ENCODE measurements at regions not wholly inside any gene's neighbourhood (a gene's known extent, or its start where the extent isn't known, plus 50 kb on each side); places are given as distances from the start of the nearest gene placed in this dataset.

DNA sequence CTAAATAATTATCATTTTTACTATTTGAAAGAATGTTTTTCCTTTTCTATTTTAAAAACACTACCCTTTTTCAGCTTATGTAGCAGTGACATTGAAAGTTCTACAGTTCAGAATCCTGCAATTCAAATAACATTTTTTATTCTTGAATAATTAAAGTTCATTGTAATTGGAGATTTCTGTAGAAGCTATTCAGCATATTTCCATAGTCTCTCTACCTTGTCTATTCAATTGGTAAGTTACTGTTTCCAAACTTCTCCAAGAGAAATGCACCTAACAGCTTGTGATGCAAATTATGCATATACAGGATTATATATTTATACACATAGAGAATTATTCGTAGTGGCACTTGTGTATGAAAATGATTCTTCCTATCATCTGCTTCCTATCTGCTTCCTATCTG is 149.7 kb upstream of the ARRDC3 start:
- no peak for ATAC-seq
- Histone ChIP-seq H3K27me3 (no peaks in the 10 kb centered on the region), H3K4me1 (no peaks in the 10 kb centered on the region), H3K27ac (no peak overlapping the region), H3K4me3 (no peak overlapping the region), H3K36me3 (no peaks in the 10 kb centered on the region), H3K9me3 (no peaks in the 10 kb centered on the region)
- TF ChIP-seq EP300 (IDR thresholded peaks at IDR 0.05) (no peak), CTCF (IDR thresholded peaks at IDR 0.05) (no peak), POLR2AphosphoS5 (IDR thresholded peaks at IDR 0.05) (no peak), POLR2A (IDR thresholded peaks at IDR 0.05) (no peak)
- 78 to 87% methylated on average over 1 of the region's 1 CpG for WGBS, 2 donors (ENCODE audit: low coverage in 1 of 2)

GRCh38 chr5:91532281-91532680 is 149.2 kb upstream of the ARRDC3 start:
- Histone ChIP-seq H3K27me3 (no peaks in the 10 kb centered on the region), H3K4me1 (no peaks in the 10 kb centered on the region), H3K4me3 (no peak overlapping the region), H3K27ac (no peak overlapping the region), H3K9me3 (no peaks in the 10 kb centered on the region), H3K36me3 (no peaks in the 10 kb centered on the region)
- TF ChIP-seq POLR2AphosphoS5 (IDR thresholded peaks at IDR 0.05) (no peak), POLR2A (IDR thresholded peaks at IDR 0.05) (no peak), CTCF (IDR thresholded peaks at IDR 0.05) (no peak), EP300 (IDR thresholded peaks at IDR 0.05) (no peak)
- 13 to 43% methylated on average over 1 of the region's 1 CpG for WGBS, 2 donors (ENCODE audit: low coverage in 1 of 2)
- no peak for ATAC-seq

GRCh38 chr5:91528831-91529230 is 145.7 kb upstream of the ARRDC3 start:
- Histone ChIP-seq H3K4me1 (no peaks in the 10 kb centered on the region), H3K9me3 (no peaks in the 10 kb centered on the region), H3K27me3 (no peaks in the 10 kb centered on the region), H3K4me3 (no peak overlapping the region), H3K27ac (no peak overlapping the region), H3K36me3 (no peaks in the 10 kb centered on the region)
- 84 to 100% methylated on average over 1 to 2 of the region's 2 CpGs for WGBS, 2 donors (ENCODE audit: low coverage in 1 of 2)
- no peak for TF ChIP-seq POLR2A (IDR thresholded peaks at IDR 0.05)
- TF ChIP-seq EP300 (IDR thresholded peaks at IDR 0.05): no peak
- TF ChIP-seq POLR2AphosphoS5 (IDR thresholded peaks at IDR 0.05): no peak
- TF ChIP-seq CTCF (IDR thresholded peaks at IDR 0.05): no peak
- no peak for ATAC-seq

DNA sequence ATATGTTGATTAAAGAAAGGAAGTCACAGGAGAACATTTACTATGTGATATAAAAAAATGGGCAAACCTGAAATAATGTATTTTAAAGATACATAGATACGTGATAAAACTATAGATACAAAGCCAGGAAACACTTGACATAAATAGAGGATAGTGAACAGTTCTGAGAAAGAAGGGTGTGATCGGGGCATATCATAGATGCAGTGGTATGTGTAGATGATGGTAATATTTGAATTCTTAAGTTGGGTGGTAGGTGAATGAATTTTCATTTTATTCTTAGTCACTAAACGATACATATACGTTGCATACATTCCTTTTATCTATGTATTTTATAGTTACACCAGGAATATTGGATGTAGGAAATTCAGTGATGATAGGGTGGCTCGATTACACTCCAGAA is 138.7 kb upstream of the ARRDC3 start:
- no peaks in the 10 kb centered on the region for H3K27me3 ChIP-seq
- no peaks in the 10 kb centered on the region for H3K4me1 ChIP-seq
- TF ChIP-seq CTCF (IDR thresholded peaks at IDR 0.05): no peak
- no peak for TF ChIP-seq EP300 (IDR thresholded peaks at IDR 0.05)
- TF ChIP-seq POLR2AphosphoS5 (IDR thresholded peaks at IDR 0.05): no peak
- TF ChIP-seq POLR2A (IDR thresholded peaks at IDR 0.05): no peak
- H3K9me3 ChIP-seq: no peaks in the 10 kb centered on the region
- WGBS, 2 donors (ENCODE audit: low coverage in 1 of 2): 84 to 88% methylated on average over 5 of the region's 5 CpGs
- no peak overlapping the region for H3K27ac ChIP-seq
- no peak overlapping the region for H3K4me3 ChIP-seq
- no peaks in the 10 kb centered on the region for H3K36me3 ChIP-seq
- ATAC-seq: no peak

GRCh38 chr5:91521334-91521733 is 138.2 kb upstream of the ARRDC3 start:
- Histone ChIP-seq H3K4me1 (no peaks in the 10 kb centered on the region), H3K27me3 (no peaks in the 10 kb centered on the region), H3K9me3 (no peaks in the 10 kb centered on the region), H3K36me3 (no peaks in the 10 kb centered on the region), H3K4me3 (no peak overlapping the region), H3K27ac (no peak overlapping the region)
- ATAC-seq: no peak
- WGBS, 2 donors (ENCODE audit: low coverage in 1 of 2): 89 to 92% methylated on average over 1 of the region's 1 CpG
- TF ChIP-seq EP300 (IDR thresholded peaks at IDR 0.05) (no peak), POLR2A (IDR thresholded peaks at IDR 0.05) (no peak), CTCF (IDR thresholded peaks at IDR 0.05) (no peak), POLR2AphosphoS5 (IDR thresholded peaks at IDR 0.05) (no peak)
